K562 (cell line): ENCODE measurements at regions not wholly inside any gene's neighbourhood (a gene's known extent, or its start where the extent isn't known, plus 50 kb on each side); places are given as distances from the start of the nearest gene placed in this dataset.

ENCODE experiments used
- ATAC-seq: fragments of 200-7000 bp; cut with Tn5 transposase; 3 replicates; pipeline ENCODE4 v1.9.1; 2020; ENCODE audit warnings: moderate library complexity
- BruUV-seq: library from RNA; stranded (reverse); fragments of 400-500 nt; replicated peaks from 2 replicates; lab custom pipeline; 2021; lab: Mats Ljungman, UMichigan
- CTCF ChIA-PET: fragments of 300-600 bp; formaldehyde crosslinking; extraction: SDS; loops from one replicate; lab custom pipeline; 2021; ENCODE audit warnings: low intra/inter-chr PET ratio; lab: Yijun Ruan, JAX
- POLR2A ChIA-PET: fragments of 300-600, 350-650 bp; sonication (Branson Sonifier 250); formaldehyde crosslinking; extraction: SDS; loops from one replicate; lab custom pipeline; 2021; ENCODE audit warnings: antibody characterized with exemption, inconsistent platforms; lab: Yijun Ruan, JAX
- DNase-seq, 4 experiments: peaks; one replicate each; pipeline versions ENCODE4 v3.0.0 to v3.0.0-alpha.2; 2011 to 2018; ENCODE audit warnings: low spot score in 3 of 4, mixed read lengths in 3 of 4; ENCODE audit errors: extremely low read depth in 1 of 4
- FAIRE-seq: peaks from 2 replicates; lab custom pipeline; 2011; peaks lifted over from hg19 to GRCh38; lab: Jason Lieb, UNC
- H2AFZ ChIP-seq: 2 replicates; pipeline ENCODE4 v1.6.0; 2011; ENCODE audit warnings: low read depth, low read length, control low read depth, inconsistent platforms
- H3K27ac ChIP-seq: fragments of 200-600 bp; 3 replicates; pipeline ENCODE4 v1.8.0; 2011; ENCODE audit warnings: low read depth, mild to moderate bottlenecking, control low read depth, inconsistent platforms, low read length, moderate library complexity, mixed read lengths; ENCODE audit errors: extremely low read depth
- H3K27me3 ChIP-seq, 2 experiments: fragments of 300-600 bp in 1 of 2; 2 replicates in 1 of 2; 3 replicates in 1 of 2; pipeline versions ENCODE4 v1.6.0 to v1.8.0; 2011; ENCODE audit warnings: inconsistent platforms in 2 of 2, low read length in 2 of 2, mild to moderate bottlenecking in 1 of 2, mixed read lengths in 1 of 2, moderate library complexity in 1 of 2; ENCODE audit not compliant: control insufficient read depth in 2 of 2, insufficient read depth in 2 of 2
- H3K36me3 ChIP-seq: fragments of 300-600 bp; 3 replicates; pipeline ENCODE4 v1.8.0; 2011; ENCODE audit warnings: mild to moderate bottlenecking, low read length, inconsistent platforms; ENCODE audit not compliant: control insufficient read depth, insufficient read depth
- H3K4me1 ChIP-seq, 2 experiments: fragments of 200-600 bp in 1 of 2; replicated peaks in 1 of 2; 2 replicates in 1 of 2; 3 replicates in 1 of 2; pipeline versions ENCODE4 v1.5.1 to v1.8.0; 2011; ENCODE audit warnings: inconsistent platforms in 2 of 2, low read length in 2 of 2, mild to moderate bottlenecking in 1 of 2, mixed read lengths in 1 of 2, moderate library complexity in 1 of 2; ENCODE audit not compliant: control insufficient read depth in 2 of 2, insufficient read depth in 2 of 2
- H3K4me2 ChIP-seq: 2 replicates; pipeline ENCODE4 v1.6.1; 2011; ENCODE audit warnings: low read length, control low read depth, inconsistent platforms, mixed read lengths; ENCODE audit not compliant: insufficient read depth
- H3K4me3 ChIP-seq: fragments of 200-600 bp; sonication (generic), shearing (Covaris generic); 2 replicates; pipeline ENCODE4 v1.5.1; 2016; ENCODE audit warnings: control low read depth, inconsistent platforms
- H3K79me2 ChIP-seq: fragments of 200-600 bp; 3 replicates; pipeline ENCODE4 v1.8.0; 2011; ENCODE audit warnings: low read length, inconsistent platforms; ENCODE audit not compliant: control insufficient read depth, insufficient read depth
- H3K9ac ChIP-seq, 2 experiments: 2 replicates each; pipeline versions ENCODE4 v1.6.0 to v1.6.1; 2011; ENCODE audit warnings: low read depth in 2 of 2, low read length in 2 of 2, control low read depth in 1 of 2, inconsistent platforms in 1 of 2, mild to moderate bottlenecking in 1 of 2, mixed read lengths in 1 of 2; ENCODE audit not compliant: insufficient read depth in 1 of 2
- H3K9me1 ChIP-seq: one replicate; pipeline ENCODE4 v1.6.0; 2011; ENCODE audit warnings: inconsistent platforms, mild to moderate bottlenecking, low read length, moderate library complexity; ENCODE audit not compliant: control insufficient read depth, insufficient read depth
- H3K9me3 ChIP-seq: replicated peaks from 2 replicates; pipeline ENCODE4 v1.5.1; 2011; ENCODE audit warnings: low read depth, low read length, inconsistent platforms; ENCODE audit not compliant: control insufficient read depth, insufficient read depth
- H4K20me1 ChIP-seq: replicated peaks from 2 replicates; pipeline ENCODE4 v1.6.1; 2011; ENCODE audit warnings: low read length, inconsistent platforms, mixed read lengths; ENCODE audit not compliant: control insufficient read depth, insufficient read depth
- ARID3A ChIP-seq: IDR thresholded peaks from 2 replicates; pipeline ENCODE4 v1.6.1; 2012; ENCODE audit warnings: low read depth, low read length, improper control_type of control experiment, borderline replicate concordance
- BACH1 ChIP-seq: fragments of 200-800 bp; sonication (Bioruptor generic); IDR thresholded peaks from 2 replicates; pipeline ENCODE4 v1.6.1; 2016; ENCODE audit warnings: missing genetic modification characterization, missing compliant biosample characterization
- CBFA2T3 ChIP-seq: fragments of 450-650 bp; IDR thresholded peaks from 2 replicates; pipeline ENCODE4 v1.6.1; 2017
- CBX1 ChIP-seq: sonication (generic); IDR thresholded peaks from 2 replicates; pipeline ENCODE4 v1.6.1; 2016; ENCODE audit warnings: antibody characterized with exemption, low read depth, mild to moderate bottlenecking
- CLOCK ChIP-seq: fragments of 250-450 bp; sonication (Bioruptor Pico); IDR thresholded peaks from 2 replicates; pipeline ENCODE4 v1.4.0; 2020; ENCODE audit warnings: mild to moderate bottlenecking, moderate library complexity, borderline replicate concordance
- DDX20 ChIP-seq: fragments of 450-650 bp; IDR thresholded peaks from 2 replicates; pipeline ENCODE4 v1.6.1; 2016; ENCODE audit warnings: missing genetic modification characterization, low read depth, mild to moderate bottlenecking, missing compliant biosample characterization, moderate library complexity
- GABPB1 ChIP-seq: sonication (generic); formaldehyde crosslinking; IDR thresholded peaks from 2 replicates; pipeline ENCODE4 v1.8.0; 2022; ENCODE audit warnings: mild to moderate bottlenecking, missing genetic modification reagents
- IFI16 ChIP-seq: fragments of 250-450 bp; sonication (Bioruptor Pico); IDR thresholded peaks from 2 replicates; pipeline ENCODE4 v2.1.2; 2022; ENCODE audit warnings: mild to moderate bottlenecking, inconsistent platforms
- MAZ ChIP-seq, 2 experiments: fragments of 450-650 bp in 1 of 2; sonication (generic) in 1 of 2; formaldehyde crosslinking; IDR thresholded peaks in 1 of 2; conservative IDR thresholded peaks in 1 of 2; 2 replicates each; pipeline versions ENCODE4 v1.4.0 to v1.5.0; 2020; ENCODE audit warnings: mild to moderate bottlenecking in 1 of 2, missing genetic modification reagents in 1 of 2
- THAP12 ChIP-seq: fragments of 250-450 bp; sonication (Bioruptor Pico); IDR thresholded peaks from 2 replicates; pipeline ENCODE4 v1.9.0; 2021; ENCODE audit warnings: mild to moderate bottlenecking, inconsistent platforms
- ZKSCAN1 ChIP-seq: fragments of 150-350 bp; IDR thresholded peaks from 2 replicates; pipeline ENCODE4 v1.6.1; 2016; ENCODE audit warnings: low read depth, low read length
- ZNF174 ChIP-seq: fragments of 250-450 bp; sonication (Bioruptor Pico); IDR thresholded peaks from 2 replicates; pipeline ENCODE4 v1.4.0; 2020; ENCODE audit warnings: mild to moderate bottlenecking
- ZNF175 ChIP-seq: fragments of 200-800 bp; sonication (Bioruptor generic); IDR thresholded peaks from 2 replicates; pipeline ENCODE4 v1.6.1; 2016; ENCODE audit warnings: low read depth, mild to moderate bottlenecking, missing genetic modification characterization, missing compliant biosample characterization
- ZNF212 ChIP-seq: fragments of 450-650 bp; formaldehyde crosslinking; IDR thresholded peaks from 2 replicates; pipeline ENCODE4 v1.4.0; 2020; ENCODE audit warnings: mild to moderate bottlenecking
- ZNF239 ChIP-seq: fragments of 250-450 bp; sonication (Bioruptor Pico); IDR thresholded peaks from 2 replicates; pipeline ENCODE4 v1.4.0; 2020; ENCODE audit warnings: mild to moderate bottlenecking
- ZNF408 ChIP-seq: fragments of 250-450 bp; sonication (Bioruptor Pico); IDR thresholded peaks from 2 replicates; pipeline ENCODE4 v1.4.0; 2020; ENCODE audit warnings: low read depth, mild to moderate bottlenecking, moderate library complexity
- ZNF589 ChIP-seq: fragments of 200-800 bp; sonication (Bioruptor generic); IDR thresholded peaks from 2 replicates; pipeline ENCODE4 v1.6.1; 2016; ENCODE audit warnings: low read depth, missing genetic modification characterization, missing compliant biosample characterization
- WGBS: fragments of 100-300 bp; shearing (Covaris generic); methylation state at CpG from one replicate; pipeline ENCODE4 v1.1.6; 2016; ENCODE audit warnings: low coverage, mixed read lengths; ENCODE audit not compliant: insufficient coverage; ENCODE audit errors: missing lambda C conversion rate; 5-methylcytosine and 5-hydroxymethylcytosine counted together
- in situ Hi-C: fragments of 300-500 bp; cut with MboI; formaldehyde crosslinking; loops from 4 replicates; pipeline ENCODE4 v1.15.0; 2018; ENCODE audit warnings: inconsistent platforms, mixed read lengths
- intact Hi-C: fragments of 100-400 bp; cut with micrococcal nuclease; formaldehyde crosslinking; loops from 2 replicates; pipeline ENCODE4 v1.14.2; 2022

- no peak overlapping the region for H3K27ac ChIP-seq
- POLR2A ChIA-PET, result no interaction called here
- no peak overlapping the region for H3K4me2 ChIP-seq
- in situ Hi-C loops, result no loop called here
- no peaks in the 10 kb centered on the region for H3K4me1 ChIP-seq
- 3% methylated on average over 6 of the region's 6 CpGs for WGBS
- no peak overlapping the region for H3K4me3 ChIP-seq
- BruUV-seq, result no TSS peak
- no peaks in the 10 kb centered on the region for H3K36me3 ChIP-seq
- intact Hi-C loops, result no loop called here
- DNase-seq, result peak in 1 of 4 experiments; percentile 45
- no peaks in the 10 kb centered on the region for H4K20me1 ChIP-seq
- H3K9me3 ChIP-seq, result no peaks in the 10 kb centered on the region
- H3K9me1 ChIP-seq, result no peaks in the 10 kb centered on the region
- ATAC-seq, result no peak
- H3K9ac ChIP-seq, result no peak overlapping the region
- no peak overlapping the region for H2AFZ ChIP-seq
- no peak for FAIRE-seq
- H3K79me2 ChIP-seq, result no peaks in the 10 kb centered on the region
- CTCF ChIA-PET, result no interaction called here
- H3K27me3 ChIP-seq, result peaks cover 13 to 23% of the 10 kb centered on the region in 2 experiments
- TF ChIP-seq DDX20 (tag) (no peak), ZKSCAN1 (no peak), ARID3A (no peak), CBFA2T3 (0 out of 2 replicates have a peak, but pooled peaks have one; percentile 16), BACH1 (tag) (no peak), MAZ (CRISPR knock-in tag; conservative IDR thresholded peaks at IDR 0.05 in 1 of 2, IDR thresholded peaks at IDR 0.05 in 1 of 2) (no peak), THAP12 (CRISPR knock-in tag) (no peak), CBX1 (no peak), ZNF239 (no peak), GABPB1 (no peak), ZNF175 (peak; percentile 75), ZNF174 (CRISPR knock-in tag) (no peak), CLOCK (CRISPR knock-in tag) (no peak), ZNF589 (peak; percentile 49; the same call in 1 of the 2 replicates), ZNF408 (no peak), ZNF212 (no peak), IFI16 (CRISPR knock-in tag) (no peak)
Measured at GRCh38 chr15:38671675-38672254, 107.2 kb upstream of the RASGRP1 start.
